ENCODE measurements at regions not wholly inside any gene's neighbourhood (a gene's known extent, or its start where the extent isn't known, plus 50 kb on each side); places are given as distances from the start of the nearest gene placed in this dataset.

DNA sequence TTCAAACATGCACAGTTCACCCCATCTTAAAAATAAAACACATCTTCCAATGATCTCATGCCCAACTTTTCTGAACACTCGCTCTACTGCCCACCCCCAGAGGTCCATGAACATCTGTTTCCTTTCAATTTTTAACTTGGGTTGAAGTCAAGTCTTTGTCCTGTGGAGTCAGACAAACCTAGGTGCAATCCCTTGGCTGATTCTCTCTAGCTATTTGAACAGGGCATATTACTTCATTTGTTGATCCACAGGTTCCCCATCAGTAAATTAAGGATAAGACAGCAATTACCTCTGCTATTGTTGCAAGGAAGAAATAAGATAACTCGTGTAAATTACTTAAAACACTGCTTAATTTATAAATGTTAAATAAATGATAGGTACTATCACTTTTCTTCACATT lies 180.1 kb downstream of the CNTN3 start:
- TF ChIP-seq, protein P1, sequence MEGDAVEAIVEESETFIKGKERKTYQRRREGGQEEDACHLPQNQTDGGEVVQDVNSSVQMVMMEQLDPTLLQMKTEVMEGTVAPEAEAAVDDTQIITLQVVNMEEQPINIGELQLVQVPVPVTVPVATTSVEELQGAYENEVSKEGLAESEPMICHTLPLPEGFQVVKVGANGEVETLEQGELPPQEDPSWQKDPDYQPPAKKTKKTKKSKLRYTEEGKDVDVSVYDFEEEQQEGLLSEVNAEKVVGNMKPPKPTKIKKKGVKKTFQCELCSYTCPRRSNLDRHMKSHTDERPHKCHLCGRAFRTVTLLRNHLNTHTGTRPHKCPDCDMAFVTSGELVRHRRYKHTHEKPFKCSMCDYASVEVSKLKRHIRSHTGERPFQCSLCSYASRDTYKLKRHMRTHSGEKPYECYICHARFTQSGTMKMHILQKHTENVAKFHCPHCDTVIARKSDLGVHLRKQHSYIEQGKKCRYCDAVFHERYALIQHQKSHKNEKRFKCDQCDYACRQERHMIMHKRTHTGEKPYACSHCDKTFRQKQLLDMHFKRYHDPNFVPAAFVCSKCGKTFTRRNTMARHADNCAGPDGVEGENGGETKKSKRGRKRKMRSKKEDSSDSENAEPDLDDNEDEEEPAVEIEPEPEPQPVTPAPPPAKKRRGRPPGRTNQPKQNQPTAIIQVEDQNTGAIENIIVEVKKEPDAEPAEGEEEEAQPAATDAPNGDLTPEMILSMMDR (IDR thresholded peaks at IDR 0.05), result no peak
- TF ChIP-seq POLR2AphosphoS5 (IDR thresholded peaks at IDR 0.05) (no peak), POLR2A (IDR thresholded peaks at IDR 0.05; ENCODE audit: low read depth) (no peak)
